HepG2 (cell line): ENCODE measurements at regions not wholly inside any gene's neighbourhood (a gene's known extent, or its start where the extent isn't known, plus 50 kb on each side); places are given as distances from the start of the nearest gene placed in this dataset.

Experiments
- ATF4 ChIP-seq, 2 experiments: fragments of 450-650 bp in 1 of 2; sonication (generic) in 1 of 2; formaldehyde crosslinking; IDR thresholded peaks; 2 replicates each; pipeline versions ENCODE4 v1.5.0 to v1.8.0; 2020 to 2022; ENCODE audit warnings: mild to moderate bottlenecking in 1 of 2, missing genetic modification reagents in 1 of 2
- CTCF ChIP-seq: sonication (generic); formaldehyde crosslinking; IDR thresholded peaks from 2 replicates; pipeline ENCODE4 v1.5.0; 2020; ENCODE audit warnings: mild to moderate bottlenecking, missing genetic modification reagents, moderate library complexity
- GMEB1 ChIP-seq: sonication (generic); formaldehyde crosslinking; IDR thresholded peaks from 2 replicates; pipeline ENCODE4 v1.5.1; 2020; ENCODE audit warnings: missing genetic modification reagents, mild to moderate bottlenecking, borderline replicate concordance
- MAX ChIP-seq: IDR thresholded peaks from 2 replicates; pipeline ENCODE4 v1.6.1; 2012; ENCODE audit warnings: inconsistent platforms
- MEIS1 ChIP-seq: sonication (generic); formaldehyde crosslinking; IDR thresholded peaks from 2 replicates; pipeline ENCODE4 v1.9.0; 2021; ENCODE audit warnings: mild to moderate bottlenecking, missing genetic modification reagents, moderate library complexity, borderline replicate concordance
- NFYB ChIP-seq: sonication (generic); formaldehyde crosslinking; IDR thresholded peaks from 2 replicates; pipeline ENCODE4 v1.4.0; 2020; ENCODE audit warnings: missing genetic modification reagents
- PRDM4 ChIP-seq: sonication (generic); formaldehyde crosslinking; IDR thresholded peaks from 2 replicates; pipeline ENCODE4 v1.9.0; 2021; ENCODE audit warnings: missing genetic modification reagents, borderline replicate concordance
- SUZ12 ChIP-seq: fragments of 150-350 bp; IDR thresholded peaks from 2 replicates; pipeline ENCODE4 v1.6.1; 2014; ENCODE audit warnings: low read depth, low read length
- ZFX ChIP-seq: sonication (generic); formaldehyde crosslinking; IDR thresholded peaks from 2 replicates; pipeline ENCODE4 v1.4.0; 2020; ENCODE audit warnings: mild to moderate bottlenecking, low read depth, missing genetic modification reagents, moderate library complexity
- ZNF160 ChIP-seq: sonication (generic); formaldehyde crosslinking; IDR thresholded peaks from 2 replicates; pipeline ENCODE4 v1.8.0; 2022; ENCODE audit warnings: mild to moderate bottlenecking, inconsistent platforms, missing genetic modification reagents
- ZNF224 ChIP-seq: sonication (generic); formaldehyde crosslinking; IDR thresholded peaks from 2 replicates; pipeline ENCODE4 v1.5.0; 2020; ENCODE audit warnings: mild to moderate bottlenecking, missing genetic modification reagents
- ZSCAN12 ChIP-seq: sonication (generic); formaldehyde crosslinking; IDR thresholded peaks from 2 replicates; pipeline ENCODE4 v1.9.0; 2021; ENCODE audit warnings: mild to moderate bottlenecking, missing genetic modification reagents

- no peak for TF ChIP-seq ZSCAN12 (CRISPR knock-in tag)
- TF ChIP-seq ATF4 (CRISPR knock-in tag; IDR thresholded peaks at IDR 0.05), result no peak
- no peak for TF ChIP-seq CTCF
- TF ChIP-seq ZFX (CRISPR knock-in tag), result no peak
- no peak for TF ChIP-seq MEIS1
- no peak for TF ChIP-seq SUZ12
- no peak for TF ChIP-seq PRDM4 (CRISPR knock-in tag)
- no peak for TF ChIP-seq ZNF160 (CRISPR knock-in tag)
- TF ChIP-seq NFYB (CRISPR knock-in tag), result no peak
- no peak for TF ChIP-seq ZNF224 (CRISPR knock-in tag)
- TF ChIP-seq GMEB1, result no peak
- no peak for TF ChIP-seq MAX
Measured at GRCh38 chr2:224171226-224171625, 132.1 kb upstream of the SERPINE2 start.
